ENCODE measurements at regions not wholly inside any gene's neighbourhood (a gene's known extent, or its start where the extent isn't known, plus 50 kb on each side); places are given as distances from the start of the nearest gene placed in this dataset.

DNA sequence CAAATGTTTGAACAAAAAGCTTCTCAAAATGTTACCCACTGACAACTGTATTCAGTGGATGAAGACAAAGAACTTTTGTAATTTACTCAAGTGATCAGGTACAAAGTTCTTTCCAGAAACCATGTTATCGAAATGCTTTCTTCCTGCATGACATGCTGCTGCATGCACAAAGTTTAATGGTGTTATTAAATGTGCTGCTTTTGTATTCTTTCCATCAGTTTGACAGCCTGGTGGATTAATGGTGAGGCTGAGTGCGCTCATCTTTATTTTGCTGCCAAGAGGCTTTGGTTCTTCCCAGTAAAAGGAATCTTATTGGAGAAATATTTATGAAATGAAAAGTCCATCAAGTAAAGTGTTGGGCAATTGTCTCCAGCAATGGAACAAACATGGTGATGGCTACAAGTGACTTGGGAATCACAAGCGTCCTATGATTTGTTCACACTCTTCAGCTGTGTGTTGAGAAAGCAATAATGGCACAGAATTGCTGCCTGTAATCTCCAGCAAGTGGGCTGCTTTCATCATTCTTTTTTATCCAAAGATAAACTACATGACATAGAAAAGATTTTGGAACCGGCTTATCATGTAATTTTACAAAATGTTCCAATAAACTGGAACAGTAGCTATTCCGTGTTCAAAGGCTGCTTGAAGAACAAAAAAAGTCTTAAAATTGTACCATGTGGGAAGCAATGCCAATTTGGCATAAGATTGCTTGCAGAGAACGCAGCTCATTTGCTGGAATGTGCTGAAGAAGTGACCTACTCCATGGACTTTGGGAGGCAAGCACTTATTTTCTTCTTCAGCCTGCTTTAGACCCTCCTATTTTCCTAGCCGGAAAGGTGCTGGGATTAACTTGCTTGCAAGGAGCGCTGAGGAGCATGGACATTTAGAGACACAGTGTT, 153.1 kb downstream of the HSD17B3 start:
- TF ChIP-seq, protein P1, sequence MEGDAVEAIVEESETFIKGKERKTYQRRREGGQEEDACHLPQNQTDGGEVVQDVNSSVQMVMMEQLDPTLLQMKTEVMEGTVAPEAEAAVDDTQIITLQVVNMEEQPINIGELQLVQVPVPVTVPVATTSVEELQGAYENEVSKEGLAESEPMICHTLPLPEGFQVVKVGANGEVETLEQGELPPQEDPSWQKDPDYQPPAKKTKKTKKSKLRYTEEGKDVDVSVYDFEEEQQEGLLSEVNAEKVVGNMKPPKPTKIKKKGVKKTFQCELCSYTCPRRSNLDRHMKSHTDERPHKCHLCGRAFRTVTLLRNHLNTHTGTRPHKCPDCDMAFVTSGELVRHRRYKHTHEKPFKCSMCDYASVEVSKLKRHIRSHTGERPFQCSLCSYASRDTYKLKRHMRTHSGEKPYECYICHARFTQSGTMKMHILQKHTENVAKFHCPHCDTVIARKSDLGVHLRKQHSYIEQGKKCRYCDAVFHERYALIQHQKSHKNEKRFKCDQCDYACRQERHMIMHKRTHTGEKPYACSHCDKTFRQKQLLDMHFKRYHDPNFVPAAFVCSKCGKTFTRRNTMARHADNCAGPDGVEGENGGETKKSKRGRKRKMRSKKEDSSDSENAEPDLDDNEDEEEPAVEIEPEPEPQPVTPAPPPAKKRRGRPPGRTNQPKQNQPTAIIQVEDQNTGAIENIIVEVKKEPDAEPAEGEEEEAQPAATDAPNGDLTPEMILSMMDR (IDR thresholded peaks at IDR 0.05): no peak
- TF ChIP-seq POLR2AphosphoS5 (IDR thresholded peaks at IDR 0.05): peak; percentile 71
- TF ChIP-seq POLR2A (IDR thresholded peaks at IDR 0.05): no peak

Measured in prostate gland (tissue), 2 donors.